ENCODE measurements at regions not wholly inside any gene's neighbourhood (a gene's known extent, or its start where the extent isn't known, plus 50 kb on each side); places are given as distances from the start of the nearest gene placed in this dataset.
"Not testable (repeated sequence)": the region's sequence is repeated elsewhere in the genome, so short reads cannot be mapped to it uniquely, and the experiment has no call there.

DNA sequence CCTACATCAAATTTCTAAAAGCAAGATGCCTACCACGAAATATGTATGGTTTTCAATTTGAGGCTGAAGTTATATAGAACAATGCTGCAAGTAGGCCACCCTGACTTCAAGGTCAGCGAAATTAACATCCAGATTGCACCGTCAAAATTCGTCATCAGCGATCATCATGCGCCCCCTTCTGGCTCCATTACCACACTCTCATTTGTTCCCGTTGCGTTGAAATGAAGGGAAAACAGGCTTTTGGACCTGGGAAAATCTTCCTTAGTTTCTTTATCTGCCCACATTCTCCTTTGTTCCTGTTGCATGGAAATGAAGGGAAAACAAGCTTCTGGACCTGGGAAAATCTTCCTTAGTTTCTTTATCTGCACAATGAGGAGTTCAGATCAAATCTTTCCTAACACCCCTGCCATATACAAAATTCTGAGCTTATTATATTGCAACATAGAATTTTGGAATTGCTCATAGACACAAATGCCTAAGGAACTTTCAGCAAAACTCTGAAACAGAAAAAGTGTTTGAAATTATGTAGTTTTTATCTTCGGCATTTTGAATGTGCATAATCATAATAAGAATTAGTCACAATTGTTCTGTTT is 98.2 kb upstream of the PRKCQ start:
- DNase-seq, result peak; percentile 24

- DNase-seq, result not testable (repeated sequence)
These were observed 97.1 kb upstream of the PRKCQ start for GRCh38 chr10:6677129-6677528.

DNA sequence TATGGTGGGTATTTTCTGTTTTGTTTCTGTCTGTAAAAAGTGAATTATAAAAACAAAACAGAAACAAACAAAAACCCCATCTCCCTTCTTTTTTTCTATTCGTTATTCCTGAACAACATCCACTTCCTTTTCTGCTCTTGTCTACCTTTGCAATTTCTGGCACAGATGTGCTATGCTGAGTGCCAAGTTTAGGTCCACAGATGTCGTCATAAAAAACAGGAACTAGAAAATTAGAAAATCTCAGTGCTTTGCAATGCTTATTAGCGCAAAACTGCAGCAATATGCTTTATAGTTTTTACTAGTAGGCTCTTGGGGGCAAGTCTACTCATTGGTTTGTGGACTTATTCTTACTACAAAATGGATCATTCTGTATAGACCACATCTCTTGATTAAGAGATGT is 94.2 kb upstream of the PRKCQ start:
- no peak for DNase-seq

- DNase-seq, result no peak
These were observed 91.9 kb upstream of the PRKCQ start for GRCh38 chr10:6671976-6672375.

- peak; percentile 41 for DNase-seq
These were observed 89.3 kb upstream of the PRKCQ start for GRCh38 chr10:6669269-6669859.

GRCh38 chr10:6667679-6668270 is 87.7 kb upstream of the PRKCQ start:
- peak; percentile 14 for DNase-seq

- DNase-seq, result no peak
These were observed 87.1 kb upstream of the PRKCQ start for GRCh38 chr10:6667150-6667549.

- DNase-seq, result no peak
These were observed 85.8 kb upstream of the PRKCQ start for GRCh38 chr10:6665847-6666246.

DNA sequence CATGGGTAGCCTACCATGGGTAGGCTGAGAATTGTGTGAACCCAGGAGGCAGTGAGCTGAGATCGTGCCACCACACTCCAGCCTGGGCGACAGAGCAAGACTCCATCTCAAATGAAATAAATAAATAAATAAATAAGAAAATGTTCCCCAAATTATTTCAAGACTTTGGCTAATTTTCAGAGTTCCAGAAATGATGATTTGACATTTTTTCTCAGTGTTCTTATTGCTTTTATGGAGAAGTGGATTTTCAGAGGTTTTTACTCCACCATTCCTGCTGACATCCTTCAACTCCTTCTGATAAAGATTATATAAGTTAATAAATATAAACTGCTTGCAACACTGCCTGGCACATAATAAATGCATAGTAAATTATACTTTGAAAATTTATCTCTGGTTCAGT is 80.4 kb upstream of the PRKCQ start:
- DNase-seq, result no peak

DNA sequence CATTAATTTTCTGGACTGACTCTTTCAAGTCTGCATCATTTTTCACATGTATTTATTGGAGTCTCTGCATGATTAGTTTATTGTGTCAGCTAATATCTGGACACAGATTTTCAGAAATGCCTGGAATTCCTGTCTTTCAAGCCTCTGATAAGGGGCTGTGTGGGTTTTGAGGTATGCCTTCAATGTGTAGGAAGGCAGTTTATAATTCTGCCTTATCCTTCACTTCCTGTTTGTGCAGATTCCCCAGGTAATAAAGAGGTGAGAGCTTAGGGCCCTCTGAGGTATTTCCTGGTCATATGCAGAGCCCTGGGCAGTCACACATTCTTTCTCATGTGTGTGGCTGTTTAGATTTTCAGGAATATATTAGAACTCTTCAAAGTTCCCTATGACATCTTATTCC is 79.4 kb upstream of the PRKCQ start:
- DNase-seq, result no peak

DNA sequence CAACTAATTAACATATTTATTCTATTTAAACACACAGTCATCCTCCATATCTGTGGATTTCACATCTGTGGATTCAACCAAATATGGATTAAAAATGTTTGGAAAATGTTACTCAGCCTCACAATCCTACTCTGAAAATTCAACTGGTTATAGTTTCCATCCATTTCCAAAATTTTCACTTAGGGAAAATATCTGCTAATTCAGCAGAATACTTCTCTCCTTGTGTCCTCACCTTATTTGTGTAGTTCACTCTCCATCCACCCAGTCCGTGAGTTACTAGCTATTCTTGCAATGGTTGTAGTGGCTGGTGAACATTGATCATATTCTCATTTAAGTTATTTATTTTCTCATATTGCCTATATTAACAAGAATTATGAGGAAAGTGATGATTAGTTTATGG is 77.6 kb upstream of the PRKCQ start:
- no peak for DNase-seq

- no peak for DNase-seq
These were observed 77.1 kb upstream of the PRKCQ start for GRCh38 chr10:6657196-6657595.

DNA sequence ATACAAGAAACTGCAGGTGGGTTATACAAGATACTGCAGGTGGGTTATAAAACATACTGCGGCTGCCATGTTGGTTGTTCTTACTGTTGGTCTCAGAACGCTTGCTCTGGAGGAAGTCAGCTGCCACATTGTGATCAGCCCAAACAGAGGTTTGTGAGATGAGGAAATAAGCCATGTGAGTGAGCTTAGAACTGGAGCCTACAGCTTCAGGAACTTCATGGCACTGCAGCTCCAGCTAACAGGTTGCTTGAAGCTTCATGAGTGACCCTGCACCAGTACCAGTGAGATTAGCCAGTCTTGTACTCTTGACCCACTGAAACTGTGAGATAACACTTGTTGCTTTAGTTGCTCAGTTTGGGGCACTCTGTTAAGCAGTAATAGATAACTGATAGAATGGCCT is 74.5 kb upstream of the PRKCQ start:
- DNase-seq, result no peak

DNA sequence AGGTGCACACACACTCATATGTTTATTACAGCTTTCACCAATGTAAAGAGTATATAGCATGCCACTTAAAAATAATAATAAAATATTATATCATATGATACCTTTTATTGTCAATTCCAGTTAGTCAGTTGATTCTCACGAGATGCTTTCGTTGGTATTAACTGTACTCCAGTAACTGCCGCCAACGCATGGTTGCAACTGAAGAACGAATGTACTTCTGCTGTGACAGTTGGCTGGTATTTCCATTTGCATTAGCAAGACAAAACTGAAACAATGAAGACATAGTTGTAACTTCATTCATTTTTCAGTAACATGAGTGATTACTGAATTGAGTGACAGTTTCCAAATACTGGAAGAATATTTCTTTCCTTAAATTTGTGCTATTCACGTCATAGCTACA is 70.5 kb upstream of the PRKCQ start:
- no peak for DNase-seq

DNA sequence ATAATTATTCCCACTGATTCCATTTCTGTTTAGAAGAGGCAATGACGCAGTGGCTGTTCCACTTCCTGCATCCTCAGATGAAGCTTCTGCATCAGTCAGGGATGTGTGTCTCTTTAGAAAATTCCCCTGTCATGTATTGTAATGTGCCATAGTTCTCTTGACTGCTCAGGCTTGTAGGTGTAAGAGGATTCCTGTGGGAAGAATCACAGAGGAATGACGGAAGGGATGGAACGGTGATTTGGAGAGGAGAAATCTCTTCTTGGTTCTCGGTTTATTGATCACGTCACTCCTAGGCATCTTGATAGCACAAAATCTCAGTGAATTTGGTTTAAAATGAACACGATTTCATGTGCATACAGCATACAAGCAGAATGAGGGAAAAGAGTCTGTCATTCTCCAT is 69.8 kb upstream of the PRKCQ start:
- DNase-seq, result no peak

- DNase-seq, result no peak
These were observed 69.0 kb upstream of the PRKCQ start for GRCh38 chr10:6648894-6649720.

GRCh38 chr10:6647811-6648526 is 67.9 kb upstream of the PRKCQ start:
- peak; percentile 2 for DNase-seq

DNA sequence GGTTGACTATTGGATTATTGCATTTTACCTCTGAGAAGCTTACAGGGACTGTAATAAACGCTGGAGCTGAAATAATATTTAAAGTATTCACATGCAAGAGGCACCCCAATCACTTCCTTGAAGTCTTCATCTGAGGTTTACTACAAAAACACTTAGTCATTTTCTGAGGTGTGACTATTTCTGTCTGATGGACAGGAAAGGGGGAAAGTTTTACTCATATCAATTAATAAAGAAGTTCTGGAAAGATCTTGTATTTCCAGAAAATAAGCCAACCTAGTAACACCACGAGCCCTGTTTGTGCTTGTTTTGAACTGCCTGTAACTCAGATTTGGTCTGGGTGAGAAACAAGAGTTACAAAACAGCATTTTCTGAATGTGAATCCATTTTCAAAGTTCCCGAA is 63.9 kb upstream of the PRKCQ start:
- DNase-seq, result no peak

DNA sequence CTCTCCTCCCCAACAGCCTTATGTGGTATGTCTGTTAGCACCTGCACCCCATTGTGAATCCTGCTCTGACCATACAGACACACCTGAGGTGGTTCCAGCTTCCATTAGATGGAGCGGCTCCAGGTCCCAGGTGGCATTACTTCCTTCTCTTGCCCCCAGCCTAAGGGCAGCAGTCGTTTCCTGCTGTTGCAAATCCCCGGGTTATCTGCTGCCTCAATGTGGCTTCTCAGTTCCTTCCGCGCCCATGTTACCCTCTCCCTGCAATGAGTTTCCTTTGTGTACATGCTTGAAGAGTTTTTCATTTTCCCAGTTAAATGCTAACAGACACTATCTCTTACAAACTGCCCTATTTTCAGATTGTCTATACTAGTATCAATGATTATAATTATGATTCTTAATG is 62.8 kb upstream of the PRKCQ start:
- DNase-seq, result no peak

DNA sequence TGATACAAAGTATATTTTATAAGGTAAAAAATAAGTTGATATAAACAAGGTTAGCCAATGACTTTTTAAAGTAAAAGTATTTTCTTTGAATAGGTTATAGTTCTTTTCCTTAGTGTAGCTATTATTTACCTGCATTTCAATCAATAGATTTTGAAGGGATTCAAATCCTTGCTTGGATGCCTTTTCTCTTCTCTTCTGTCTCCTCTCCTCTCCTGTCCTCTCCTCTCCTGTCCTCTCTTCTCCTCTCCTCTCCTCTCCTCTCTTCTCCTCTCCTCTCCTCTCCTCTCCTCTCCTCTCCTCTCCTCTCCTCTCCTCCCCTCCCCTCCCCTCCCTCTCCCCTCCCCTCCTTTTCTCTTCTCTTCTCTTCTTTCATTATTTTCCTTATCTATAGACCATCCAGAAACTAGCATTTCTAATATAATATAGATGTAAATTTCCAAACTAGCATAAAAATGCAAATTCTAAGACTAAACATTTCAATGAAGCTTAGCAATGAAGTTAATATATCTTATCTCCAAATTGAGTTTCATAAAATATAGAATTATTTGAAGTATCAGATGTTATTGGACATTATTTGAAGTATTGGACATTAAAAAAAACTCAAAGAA is 60.5 kb upstream of the PRKCQ start:
- no peak for DNase-seq

GRCh38 chr10:6637053-6637452 is 57.0 kb upstream of the PRKCQ start:
- no peak for DNase-seq

- DNase-seq, result no peak
These were observed 55.7 kb upstream of the PRKCQ start for GRCh38 chr10:6635784-6636183.

Data from fibroblast of skin of scalp (primary cell).